Erythroblast (primary cell): ENCODE measurements at regions not wholly inside any gene's neighbourhood (a gene's known extent, or its start where the extent isn't known, plus 50 kb on each side); places are given as distances from the start of the nearest gene placed in this dataset.

Source experiments
- GATA1 ChIP-seq: IDR thresholded peaks from 2 replicates; pipeline ENCODE4 v1.6.1; 2011; ENCODE audit warnings: low read depth, mild to moderate bottlenecking, control low read depth, low read length, moderate library complexity
- POLR2A ChIP-seq: IDR thresholded peaks from 2 replicates; pipeline ENCODE4 v1.6.1; 2011; ENCODE audit warnings: mild to moderate bottlenecking, low read length

DNA sequence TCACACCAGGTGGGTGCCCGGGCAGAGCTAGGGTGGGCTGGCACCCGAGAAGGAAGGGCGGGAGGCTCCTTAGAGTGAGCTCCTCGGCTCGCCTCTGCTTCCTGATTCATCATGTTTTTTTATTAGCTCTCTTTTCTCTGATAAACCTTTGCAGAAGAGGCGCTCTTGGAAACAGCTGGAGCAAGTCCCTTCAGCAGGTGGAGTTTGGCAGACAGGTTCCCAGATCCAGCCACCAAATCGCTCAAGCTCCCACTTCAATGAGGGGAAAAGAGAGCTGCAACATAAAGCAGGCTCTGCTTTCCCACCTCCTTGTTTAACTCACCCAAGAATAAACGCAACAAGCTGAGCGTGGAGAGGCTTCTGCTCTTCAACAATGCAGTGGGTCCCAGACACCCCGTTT, 244.8 kb downstream of the TSHZ3 start:
- TF ChIP-seq POLR2A (no peak), GATA1 (no peak)
